Anterior cingulate cortex (tissue), 58 donors: ENCODE measurements at regions not wholly inside any gene's neighbourhood (a gene's known extent, or its start where the extent isn't known, plus 50 kb on each side); places are given as distances from the start of the nearest gene placed in this dataset.
A peak's percentile ranks its signal among the peaks of the same experiment; 100 is the strongest.
"Not testable (repeated sequence)": the region's sequence is repeated elsewhere in the genome, so short reads cannot be mapped to it uniquely, and the experiment has no call there.

Experiments used
- DNase-seq, 58 donors: peaks; one replicate each; lab custom pipeline; 2025; lab: John Stamatoyannopoulos, UW

DNA sequence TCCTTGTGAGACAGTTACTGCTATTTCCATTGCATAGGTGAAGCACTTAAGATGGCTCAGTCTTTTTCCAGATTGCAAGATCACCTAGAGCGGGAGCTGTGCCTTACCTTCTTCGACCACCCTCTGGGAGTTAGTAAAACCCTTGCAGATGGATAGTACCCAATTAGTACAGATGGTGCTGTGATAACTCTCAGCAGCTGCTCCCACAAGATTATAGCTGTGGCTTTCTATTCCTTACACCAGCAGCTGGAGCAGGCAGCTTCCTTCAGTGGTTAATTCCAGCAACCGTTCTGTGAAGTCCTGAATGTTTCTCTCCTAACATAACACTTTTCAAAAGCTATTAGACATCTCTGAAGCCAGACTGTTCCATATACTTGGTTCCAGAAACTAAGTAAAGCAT, 796.8 kb downstream of the XPNPEP1 start:
- DNase-seq, result no peak

DNA sequence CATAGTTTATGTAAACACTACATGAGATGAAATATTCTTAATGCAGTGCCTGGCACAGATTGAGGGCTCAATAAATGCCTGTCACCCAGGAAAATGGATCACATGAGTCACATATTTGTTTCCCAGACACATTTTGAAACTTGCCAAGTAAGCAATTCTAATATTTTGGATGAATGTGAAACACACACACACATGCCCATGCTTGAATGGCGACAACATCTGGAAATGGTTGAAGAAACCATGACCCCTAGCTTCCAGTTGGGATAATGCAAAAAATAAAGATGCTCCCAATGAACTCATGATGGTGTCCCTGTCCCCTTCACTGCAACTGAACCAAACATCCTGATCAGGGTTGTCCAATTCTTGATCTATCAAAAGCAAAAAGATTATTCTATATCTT, 797.3 kb downstream of the XPNPEP1 start:
- DNase-seq, result no peak

DNA sequence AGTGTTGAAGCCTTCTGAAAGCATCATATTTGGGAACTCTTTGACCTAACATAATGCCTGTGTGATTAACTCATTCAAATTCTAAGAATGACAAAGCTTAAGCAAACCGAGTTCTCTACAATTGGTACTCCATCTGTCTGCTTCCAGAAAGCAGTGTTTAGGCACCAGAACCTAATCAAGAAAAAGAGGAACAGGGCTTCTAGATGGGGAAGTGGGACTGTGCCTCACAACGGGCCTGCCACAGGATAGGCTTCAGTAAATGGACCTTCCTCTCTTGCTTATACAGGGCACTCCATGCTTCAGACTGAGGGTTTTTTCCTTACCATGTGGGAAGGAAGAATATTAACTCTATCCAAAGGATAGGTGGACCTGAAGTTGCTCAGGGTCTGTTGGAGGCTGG, 808.1 kb downstream of the XPNPEP1 start:
- no peak for DNase-seq

DNA sequence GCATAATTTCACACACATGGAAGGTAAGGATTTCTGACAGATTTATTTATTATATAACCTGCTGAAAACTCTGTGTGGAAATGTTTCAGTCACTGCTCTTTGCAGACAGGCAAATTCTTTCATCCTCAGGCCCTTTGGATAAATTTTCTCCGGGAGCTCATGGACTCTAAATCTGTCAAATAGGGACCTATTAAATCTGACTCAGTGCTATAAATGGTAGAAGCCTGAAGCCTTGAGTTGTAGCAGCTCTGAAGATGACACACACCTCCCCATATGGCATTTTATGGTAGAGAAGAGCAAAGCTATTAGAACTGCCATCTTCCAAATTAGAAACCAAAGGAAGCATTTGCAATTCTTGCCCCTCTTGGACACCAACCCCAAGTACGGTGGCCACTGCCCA, 808.7 kb downstream of the XPNPEP1 start:
- DNase-seq, result no peak

DNA sequence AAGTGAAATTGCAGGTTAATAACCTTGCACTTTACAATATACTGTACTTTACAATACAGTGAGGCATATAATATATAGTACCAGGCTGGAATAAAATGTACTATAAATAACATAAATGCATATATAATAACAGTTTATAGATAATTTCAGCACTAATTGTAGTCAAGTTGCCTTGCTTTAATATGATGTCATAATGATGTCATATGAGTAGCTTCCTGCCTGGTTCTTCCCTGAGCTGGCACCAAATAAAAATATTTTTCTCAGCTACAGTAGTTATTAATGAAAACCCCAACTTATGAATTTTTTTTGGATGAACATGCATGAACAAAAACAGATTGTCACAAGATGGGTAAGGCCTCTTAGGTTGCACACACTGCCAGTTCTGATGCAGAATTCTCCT, 816.7 kb downstream of the XPNPEP1 start:
- no peak for DNase-seq

DNA sequence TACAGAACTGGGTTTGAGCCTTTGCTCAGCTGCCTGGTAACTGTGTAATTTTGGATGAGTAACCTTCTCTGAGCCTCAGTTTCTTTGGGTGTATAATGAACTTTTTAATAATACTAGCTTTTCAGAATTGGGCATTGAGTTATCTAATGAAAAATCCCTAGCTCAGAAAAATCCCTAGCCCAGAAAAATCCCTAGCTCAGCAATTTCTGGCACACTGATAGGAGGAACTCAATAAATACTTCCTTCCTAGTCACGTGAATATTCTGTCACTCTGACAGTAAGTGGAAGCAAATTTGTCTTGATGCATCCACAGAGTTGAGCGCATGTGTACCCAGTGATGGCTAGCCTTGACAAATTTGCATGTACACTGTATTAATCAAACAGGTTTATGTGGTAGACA, 817.6 kb downstream of the XPNPEP1 start:
- no peak for DNase-seq

DNA sequence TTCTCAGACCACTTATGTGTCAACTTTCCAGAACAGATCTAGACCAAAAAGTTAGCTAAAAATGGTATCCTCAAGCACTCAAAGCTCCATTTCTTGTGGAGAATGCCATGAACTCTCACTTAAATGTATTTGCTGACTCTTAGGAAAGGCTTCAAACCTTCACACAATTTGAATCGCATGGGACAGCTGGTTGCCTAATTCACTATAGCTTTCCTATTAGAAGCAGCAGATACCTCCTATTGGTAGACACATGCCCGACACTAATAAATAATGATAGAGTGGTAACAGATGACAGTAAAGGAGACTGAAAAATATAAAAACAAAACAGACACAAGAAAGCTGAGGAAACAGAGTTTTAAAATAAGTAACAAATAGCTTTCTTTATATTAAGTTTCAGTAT, 818.5 kb downstream of the XPNPEP1 start:
- no peak for DNase-seq

DNA sequence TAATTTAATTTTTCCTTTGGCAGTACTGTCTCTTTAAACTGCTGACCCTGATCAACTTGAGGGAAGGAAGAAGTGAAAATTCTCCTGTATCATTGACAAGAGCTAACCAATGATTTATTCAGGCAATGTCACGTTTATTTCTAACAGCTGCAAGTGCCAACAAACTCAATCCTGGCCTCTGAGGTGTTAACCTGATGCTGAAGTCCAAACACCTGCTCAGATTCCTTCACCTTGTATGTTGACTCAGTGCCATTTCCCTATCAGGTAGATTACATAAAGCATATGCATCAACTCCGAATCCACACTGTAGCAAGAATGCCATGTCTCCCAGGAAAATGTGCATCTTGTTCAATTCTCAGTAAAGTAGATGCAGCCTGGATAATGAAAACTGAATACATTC, 820.0 kb downstream of the XPNPEP1 start:
- DNase-seq, result no peak

DNA sequence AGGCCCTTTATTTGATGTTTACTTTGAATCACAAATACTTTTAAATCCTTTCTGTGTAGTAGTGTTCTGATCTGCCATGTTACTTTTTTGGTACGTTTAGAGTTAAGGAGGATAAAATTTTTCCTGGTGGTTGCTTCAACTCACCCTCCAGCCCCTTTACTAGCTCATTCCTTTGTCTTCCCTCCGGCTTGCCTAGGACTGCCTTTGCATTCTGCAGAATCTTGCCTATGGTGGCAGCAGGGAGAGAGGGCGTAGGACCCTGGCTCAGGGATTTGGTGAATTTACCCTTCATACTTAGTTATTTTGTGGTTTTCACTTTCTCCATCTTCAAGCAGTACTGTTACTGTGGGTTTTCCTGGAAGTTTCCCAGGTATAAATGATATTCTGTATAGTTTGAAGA, 833.5 kb downstream of the XPNPEP1 start:
- no peak for DNase-seq

DNA sequence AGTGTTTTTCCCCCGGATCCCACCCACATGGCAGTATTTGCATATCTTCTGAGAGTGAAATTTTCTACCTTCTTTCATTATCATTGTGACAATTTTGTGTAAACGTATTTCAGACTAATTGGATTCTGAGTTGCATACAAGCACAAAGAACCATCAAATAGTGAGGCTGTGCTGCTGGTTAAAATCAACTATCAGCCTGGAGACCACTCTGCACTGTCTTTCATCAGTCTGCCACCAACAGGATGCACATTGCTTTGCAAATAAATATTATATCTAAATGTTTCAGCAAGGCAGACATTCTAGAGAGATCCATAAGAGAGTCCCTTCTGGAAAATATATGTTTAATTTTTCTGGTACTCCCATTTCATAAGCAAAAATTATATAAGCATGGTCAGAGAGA, 851.8 kb downstream of the XPNPEP1 start:
- no peak for DNase-seq

DNA sequence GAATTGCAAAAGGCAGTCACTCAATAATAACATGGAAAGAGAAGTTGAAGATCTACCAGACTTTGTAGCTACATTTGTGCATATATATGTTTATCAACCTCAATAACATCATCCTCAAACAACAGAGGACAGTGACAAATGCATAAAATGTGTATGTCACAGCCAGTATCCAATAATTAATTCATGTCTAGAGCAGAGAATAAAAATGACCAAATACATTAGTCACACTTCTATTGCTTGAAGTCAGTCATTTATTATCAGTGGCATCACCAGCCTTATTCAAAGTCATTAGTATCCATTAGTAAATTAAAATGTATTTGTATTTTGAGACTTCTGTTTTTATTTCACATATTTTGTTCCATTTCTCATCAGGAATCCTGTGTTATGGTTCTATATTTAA, 852.8 kb downstream of the XPNPEP1 start:
- DNase-seq, result no peak

DNA sequence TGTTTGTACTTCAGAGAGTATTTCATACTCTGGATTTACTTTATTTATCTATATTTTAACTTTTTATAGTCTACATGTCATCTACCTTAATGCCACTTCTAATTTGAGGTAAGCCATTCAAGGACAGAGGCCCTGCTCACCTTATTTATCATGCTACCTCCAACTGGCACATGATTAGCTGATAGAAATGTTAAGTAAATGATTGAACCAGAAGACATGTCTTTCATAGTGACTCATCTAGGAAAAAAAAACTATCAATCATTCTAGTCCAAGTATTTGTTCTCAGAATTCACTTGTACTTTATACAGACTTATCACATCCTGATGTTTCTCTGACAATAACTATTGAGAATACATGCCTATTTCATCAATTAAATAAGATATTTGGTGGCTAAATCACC, 856.3 kb downstream of the XPNPEP1 start:
- no peak for DNase-seq

DNA sequence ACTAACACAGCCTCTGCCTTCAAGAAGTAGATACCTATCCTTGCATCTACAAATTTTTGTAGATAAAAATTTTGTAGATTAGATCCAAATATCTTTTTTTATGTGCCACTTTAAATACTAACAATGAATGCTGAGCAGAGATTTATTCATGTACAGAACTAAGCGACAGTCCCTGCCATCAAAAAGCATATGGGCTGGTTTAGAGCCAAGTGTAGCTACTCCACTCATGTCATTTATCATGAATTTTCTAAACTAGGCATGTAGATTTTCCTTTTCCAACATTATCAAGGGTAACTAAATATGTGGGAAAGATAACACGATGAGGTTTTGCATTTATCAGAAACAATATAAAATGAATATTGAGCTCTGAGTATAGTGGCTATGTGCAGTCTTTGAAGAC, 857.5 kb downstream of the XPNPEP1 start:
- peak in 1 of 58 donors; percentile 1 for DNase-seq

DNA sequence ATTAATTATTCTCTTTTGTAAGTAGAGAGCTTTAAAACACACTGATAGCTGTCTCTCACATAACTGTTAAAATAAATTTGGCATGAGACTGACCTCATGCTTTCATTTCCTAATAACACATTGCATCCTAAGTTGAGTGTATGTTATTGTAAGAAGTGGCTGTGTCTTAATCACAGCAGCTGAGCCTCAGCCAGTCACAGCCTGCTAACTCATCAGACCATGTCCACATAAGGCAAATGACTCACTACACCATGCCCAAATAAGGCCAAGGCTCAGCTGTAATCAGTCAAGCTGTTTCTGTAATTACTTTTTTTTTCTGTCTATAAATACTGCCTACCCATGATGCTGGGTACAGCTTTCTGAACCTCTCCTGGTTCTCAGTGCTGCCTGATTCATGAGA, 860.9 kb downstream of the XPNPEP1 start:
- no peak for DNase-seq

DNA sequence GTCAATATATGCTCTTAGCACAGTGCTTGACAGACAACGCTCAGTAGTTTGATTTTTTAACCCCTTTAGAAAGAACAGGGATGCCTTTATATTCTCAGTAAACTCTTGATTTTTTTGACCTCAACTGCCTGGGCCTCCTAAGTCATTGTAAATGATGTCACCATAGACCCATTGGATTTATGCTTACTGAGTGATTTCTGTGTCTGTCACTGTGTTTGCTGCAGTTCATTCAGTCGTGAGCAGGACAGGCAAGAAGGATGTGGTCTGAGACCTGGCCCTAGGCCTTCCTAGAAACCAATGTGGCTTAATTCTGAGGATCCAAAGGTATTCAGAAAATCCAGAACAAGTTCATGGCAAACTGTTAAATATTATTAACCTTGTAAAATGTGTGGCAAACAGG, 868.1 kb downstream of the XPNPEP1 start:
- DNase-seq, result no peak

DNA sequence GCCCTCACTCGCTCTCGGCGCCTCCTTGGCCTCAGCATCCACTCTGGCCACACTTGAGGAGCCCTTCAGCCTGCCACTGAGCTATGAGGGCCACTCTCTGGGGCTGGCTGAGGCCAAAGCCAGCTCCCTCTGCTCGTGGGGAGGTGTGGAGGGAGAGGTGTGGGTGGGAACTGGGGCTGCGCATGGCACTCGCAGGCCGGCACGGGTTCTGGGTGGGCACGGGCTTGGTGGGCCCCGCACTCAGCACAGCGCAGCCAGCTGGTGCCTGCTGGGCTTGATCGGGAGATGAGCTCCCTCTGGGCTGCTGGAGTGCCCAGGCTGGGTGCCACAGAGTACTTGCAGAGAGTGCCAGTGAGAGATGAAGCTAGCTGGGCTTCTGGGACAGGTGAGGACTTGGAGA, 875.5 kb downstream of the XPNPEP1 start:
- DNase-seq, result no peak

DNA sequence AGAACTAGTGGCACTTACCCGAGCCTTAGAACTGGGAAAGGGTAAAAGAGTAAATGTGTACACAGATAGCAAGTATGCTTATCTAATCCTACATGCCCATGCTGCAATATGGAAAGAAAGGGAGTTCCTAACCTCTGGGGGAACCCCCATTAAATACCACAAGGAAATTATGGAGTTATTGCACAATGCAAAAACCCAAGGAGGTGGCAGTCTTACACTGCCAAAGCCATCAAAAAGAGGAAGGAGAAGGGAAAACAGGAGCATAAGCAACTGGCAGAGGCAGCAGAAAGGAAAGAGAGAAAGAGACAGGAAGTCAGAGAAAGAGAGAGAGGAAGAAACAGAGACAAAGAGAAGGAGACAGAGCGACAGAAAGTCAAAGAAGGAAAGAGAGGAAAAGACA, 876.9 kb downstream of the XPNPEP1 start:
- DNase-seq, result not testable (repeated sequence)

DNA sequence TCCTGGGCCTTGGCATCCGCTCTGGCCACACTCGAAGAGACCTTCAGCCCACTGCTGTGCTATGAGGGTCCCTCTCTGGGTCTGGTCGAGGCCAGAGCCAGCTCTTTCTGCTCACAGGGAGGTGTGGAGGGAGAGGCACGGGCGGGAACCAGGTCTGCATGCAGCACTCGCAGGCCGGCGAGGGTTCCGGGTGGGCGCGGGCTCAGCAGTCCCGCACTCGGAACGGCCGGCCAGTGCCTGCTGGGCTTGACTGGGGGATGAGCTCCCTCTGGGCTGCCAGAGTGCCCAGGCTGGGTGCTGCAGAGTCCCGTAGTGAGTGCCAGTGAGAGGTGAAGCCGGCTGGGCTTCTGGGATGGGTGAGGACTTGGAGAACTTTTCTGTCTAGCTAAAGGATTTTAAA, 882.7 kb downstream of the XPNPEP1 start:
- peak in 1 of 58 donors; percentile 4 for DNase-seq

DNA sequence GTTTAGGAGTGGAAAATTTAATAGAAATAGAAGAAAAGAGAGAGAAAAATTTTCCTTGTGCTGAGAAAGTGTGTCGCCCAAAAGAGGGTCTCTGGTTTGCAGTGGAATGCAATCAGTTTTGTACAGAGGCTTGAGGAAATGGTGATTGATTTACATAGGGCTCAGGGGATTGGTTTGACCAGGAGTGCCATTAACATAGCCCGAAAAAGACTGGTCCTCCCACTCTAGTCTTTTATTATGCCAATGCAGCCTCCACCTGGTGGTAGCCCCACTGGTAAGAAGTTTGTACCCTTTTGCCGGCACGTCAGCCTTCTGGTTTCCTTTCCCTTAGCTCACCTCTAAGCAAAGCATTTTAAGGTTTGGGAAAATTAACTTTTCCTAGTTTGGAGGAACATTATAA, 885.3 kb downstream of the XPNPEP1 start:
- DNase-seq, result no peak

DNA sequence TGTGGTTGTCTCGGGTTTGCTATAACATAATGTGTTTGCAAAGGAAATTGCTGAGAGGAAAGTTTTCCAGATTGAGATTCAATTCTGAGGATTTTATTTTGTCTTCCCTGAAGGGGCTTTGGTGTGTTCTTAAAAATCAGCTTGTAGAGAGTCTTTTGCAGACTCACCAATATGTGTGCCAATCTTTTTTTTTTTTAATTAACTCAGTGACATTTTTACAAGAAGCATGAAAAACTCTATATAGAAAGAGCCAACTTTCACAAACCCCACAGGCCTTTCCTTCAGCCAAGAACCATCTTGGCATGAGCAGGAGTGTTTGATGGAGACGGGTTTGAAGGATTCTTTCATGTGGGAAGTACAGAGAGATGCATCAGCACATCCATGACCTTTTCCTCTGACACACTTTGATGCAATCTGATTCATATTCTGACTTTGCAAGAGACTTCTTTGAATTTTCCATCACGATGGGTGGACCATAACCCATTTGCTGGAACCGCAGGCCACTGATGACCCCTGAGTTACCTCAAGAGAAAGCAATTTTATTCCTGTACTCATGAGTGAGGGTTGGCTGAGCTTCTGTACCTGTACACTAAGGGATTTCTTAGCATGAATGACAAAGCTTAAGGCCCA, 892.6 kb downstream of the XPNPEP1 start:
- DNase-seq, result peak in 1 of 58 donors; percentile 0

DNA sequence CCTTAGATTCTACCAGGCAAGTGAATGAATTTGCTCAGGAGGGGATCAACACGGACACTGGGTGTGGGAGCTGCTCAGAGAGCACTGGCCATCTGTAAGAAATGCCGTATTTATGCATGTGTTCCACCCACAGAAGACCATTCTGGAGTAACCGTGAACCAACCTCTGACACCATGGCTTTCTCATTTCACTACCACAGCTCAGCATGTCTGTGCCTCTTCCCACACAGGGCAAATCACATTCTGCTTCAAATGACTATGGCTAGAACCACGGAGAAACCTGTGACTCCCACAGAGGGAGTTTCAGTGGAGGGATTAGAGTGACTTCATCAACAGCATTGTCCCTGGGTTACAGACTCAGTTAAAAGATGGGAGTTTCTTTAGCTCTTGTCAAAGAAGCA, 893.4 kb downstream of the XPNPEP1 start:
- DNase-seq, result no peak

DNA sequence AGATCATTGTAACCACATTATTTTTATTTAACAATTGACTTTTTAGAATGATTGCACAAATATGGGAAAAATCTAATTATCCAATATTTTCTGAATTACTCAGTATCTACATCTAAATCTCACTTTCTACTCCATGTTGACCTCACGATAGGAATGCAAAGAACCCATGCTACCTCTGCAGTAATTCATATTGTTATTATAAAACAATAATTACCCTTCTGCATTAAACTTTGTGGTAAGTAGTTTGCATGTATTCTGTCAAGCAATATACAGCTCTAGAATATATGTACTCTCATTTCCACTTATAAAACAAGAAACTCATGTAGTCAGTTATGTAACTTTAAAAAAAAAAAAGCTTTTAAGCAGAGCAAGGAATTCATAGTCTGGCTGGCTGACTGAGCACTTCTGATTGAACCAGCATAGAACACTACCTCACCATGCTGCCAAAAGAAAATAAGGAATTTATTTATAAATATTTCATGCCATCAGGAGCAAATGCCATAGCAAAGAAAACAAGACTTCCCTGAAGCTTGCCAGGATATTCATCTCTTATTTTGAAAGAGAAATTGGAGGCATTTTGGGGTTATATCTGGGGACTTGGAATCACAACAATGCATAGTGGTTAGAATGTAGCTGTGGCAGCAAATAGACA, 895.7 kb downstream of the XPNPEP1 start:
- DNase-seq, result no peak

DNA sequence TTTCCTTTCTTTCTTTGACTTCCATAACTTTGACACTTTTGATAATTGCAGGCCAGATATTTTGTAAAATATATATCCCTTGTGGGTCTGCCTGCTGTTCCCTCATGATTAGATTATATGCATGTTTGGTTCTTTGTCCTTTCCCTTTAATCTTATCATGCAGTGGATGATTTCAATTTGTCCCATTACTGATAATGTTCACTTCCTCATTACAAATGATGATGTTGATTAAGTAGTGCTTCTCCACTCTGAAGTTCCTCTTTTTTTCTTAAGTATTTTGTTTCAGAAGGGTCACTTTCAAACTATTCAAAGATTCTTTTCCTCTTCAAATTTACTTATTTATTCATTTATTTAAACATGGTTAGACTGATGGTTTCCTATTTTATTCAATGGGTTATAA, 898.1 kb downstream of the XPNPEP1 start:
- no peak for DNase-seq
